HFFc6 (cell line): ENCODE measurements at regions not wholly inside any gene's neighbourhood (a gene's known extent, or its start where the extent isn't known, plus 50 kb on each side); places are given as distances from the start of the nearest gene placed in this dataset.

Experiments
- DNase-seq: peaks from one replicate; pipeline ENCODE4 v3.0.0-alpha.2; 2018
- H3K27ac Mint-ChIP-seq: 2 replicates; pipeline ENCODE4 v1.8.0; 2020; ENCODE audit warnings: mild to moderate bottlenecking, mixed read lengths
- H3K27me3 Mint-ChIP-seq: 2 replicates; pipeline ENCODE4 v1.8.0; 2021; ENCODE audit warnings: mild to moderate bottlenecking, moderate library complexity, mixed read lengths; ENCODE audit not compliant: insufficient read depth
- H3K36me3 Mint-ChIP-seq: 2 replicates; pipeline ENCODE4 v1.8.0; 2021; ENCODE audit warnings: low read depth, mixed read lengths
- H3K4me1 Mint-ChIP-seq: 2 replicates; pipeline ENCODE4 v1.8.0; 2020; ENCODE audit warnings: low read depth, mixed read lengths
- H3K4me3 Mint-ChIP-seq: 2 replicates; pipeline ENCODE4 v1.8.0; 2020; ENCODE audit warnings: mild to moderate bottlenecking, moderate library complexity, mixed read lengths
- H3K9me3 Mint-ChIP-seq: 2 replicates; pipeline ENCODE4 v1.8.0; 2020; ENCODE audit warnings: mild to moderate bottlenecking, mixed read lengths
- CTCF ChIP-seq: fragments of 200-600 bp; sonication (generic); IDR thresholded peaks from 2 replicates; pipeline ENCODE4 v1.5.0; 2021; ENCODE audit warnings: antibody characterized with exemption, mild to moderate bottlenecking

DNA sequence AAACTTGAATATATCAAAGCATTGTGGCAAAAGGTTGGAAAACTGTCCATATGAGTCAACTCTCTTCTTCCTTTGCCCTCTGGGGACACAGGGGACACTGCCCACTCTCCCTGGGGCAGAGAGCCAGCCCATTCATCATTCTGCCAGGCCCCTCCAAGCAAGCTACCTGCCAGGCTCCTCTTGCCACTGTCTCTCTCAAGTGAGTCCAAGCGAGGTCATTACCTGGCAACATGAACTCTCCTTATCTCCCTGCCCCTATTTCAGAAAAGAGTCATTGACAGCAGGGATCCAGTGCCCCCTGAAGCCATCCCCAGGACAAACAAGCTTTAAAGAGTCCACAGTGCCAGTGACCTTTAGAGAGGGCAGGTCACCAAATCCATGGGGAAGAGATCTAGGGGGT lies 312.7 kb upstream of the PPARGC1A start:
- no peak overlapping the region for H3K27ac Mint-ChIP-seq
- no peak for DNase-seq
- peaks cover 2% of the 10 kb centered on the region; the same call in 1 of the 2 replicates for H3K27me3 Mint-ChIP-seq
- no peak overlapping the region for H3K4me3 Mint-ChIP-seq
- H3K9me3 Mint-ChIP-seq, result peaks cover 13% of the 10 kb centered on the region
- no peaks in the 10 kb centered on the region for H3K4me1 Mint-ChIP-seq
- no peaks in the 10 kb centered on the region for H3K36me3 Mint-ChIP-seq
- no peak for TF ChIP-seq CTCF

- TF ChIP-seq CTCF, result no peak
- Mint-ChIP-seq H3K4me3 (no peak overlapping the region), H3K36me3 (no peaks in the 10 kb centered on the region), H3K9me3 (peaks cover 18% of the 10 kb centered on the region), H3K4me1 (no peaks in the 10 kb centered on the region), H3K27ac (no peak overlapping the region), H3K27me3 (no peaks in the 10 kb centered on the region)
- DNase-seq, result no peak
These were observed 308.1 kb upstream of the PPARGC1A start for GRCh38 chr4:24197955-24198354.

DNA sequence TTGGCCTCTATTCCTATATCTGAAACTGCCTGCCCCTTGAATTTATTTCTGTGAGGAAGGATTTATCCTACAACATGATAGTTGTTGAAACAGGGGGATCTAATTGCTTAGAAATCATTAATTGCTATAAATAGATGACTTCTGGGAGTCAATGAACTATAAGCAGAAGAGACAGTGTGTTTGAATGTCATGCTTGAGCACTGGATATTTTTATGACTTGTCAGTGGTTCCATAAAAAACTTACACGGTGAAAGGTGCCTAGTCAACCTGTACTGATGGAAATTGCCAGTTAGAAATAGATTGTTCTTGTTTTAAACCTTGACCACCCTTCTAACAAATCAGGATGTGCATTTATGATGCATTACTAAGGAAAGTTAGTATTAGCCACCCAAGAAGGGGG lies 306.9 kb upstream of the PPARGC1A start:
- Mint-ChIP-seq H3K36me3 (no peaks in the 10 kb centered on the region), H3K9me3 (peaks cover 13% of the 10 kb centered on the region), H3K4me3 (no peak overlapping the region), H3K27me3 (no peaks in the 10 kb centered on the region), H3K27ac (no peak overlapping the region), H3K4me1 (no peaks in the 10 kb centered on the region)
- no peak for DNase-seq
- TF ChIP-seq CTCF, result no peak

- no peak for TF ChIP-seq CTCF
- Mint-ChIP-seq H3K36me3 (no peaks in the 10 kb centered on the region), H3K4me3 (no peak overlapping the region), H3K27me3 (no peaks in the 10 kb centered on the region), H3K9me3 (peaks cover 13% of the 10 kb centered on the region), H3K4me1 (no peaks in the 10 kb centered on the region), H3K27ac (no peak overlapping the region)
- DNase-seq, result no peak
These were observed 306.3 kb upstream of the PPARGC1A start for GRCh38 chr4:24195991-24196736.

DNA sequence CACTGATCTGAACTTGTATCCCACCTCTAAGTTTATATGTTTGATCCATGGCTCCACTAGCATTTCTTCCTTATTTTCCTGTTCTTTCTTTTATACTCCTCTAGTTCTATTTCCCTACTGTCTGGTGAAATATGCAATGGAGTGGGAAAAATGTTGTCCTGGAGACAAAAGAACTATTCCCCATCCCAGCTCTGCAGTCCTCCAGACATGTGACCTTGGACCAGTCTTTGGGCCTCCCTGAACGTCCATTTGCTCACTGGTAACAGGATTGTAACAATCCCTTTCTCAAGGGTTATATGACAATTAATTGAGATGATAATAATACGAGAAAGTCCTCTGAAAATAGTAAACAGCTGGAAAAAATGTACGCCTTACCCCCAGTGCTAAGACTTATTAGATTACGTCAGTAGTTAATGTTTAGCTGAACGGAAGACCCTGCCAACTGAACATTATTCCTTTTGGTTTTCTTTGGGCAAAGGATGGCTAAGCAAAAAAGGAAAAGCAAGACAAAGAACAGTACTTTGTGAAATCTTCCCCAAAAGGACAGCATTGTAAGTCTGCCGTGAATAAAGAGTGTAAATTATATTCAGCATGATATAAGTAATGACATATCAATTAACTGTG lies 302.3 kb upstream of the PPARGC1A start:
- no peaks in the 10 kb centered on the region for H3K4me1 Mint-ChIP-seq
- no peak for DNase-seq
- H3K27ac Mint-ChIP-seq, result no peak overlapping the region
- H3K9me3 Mint-ChIP-seq, result peaks cover 13% of the 10 kb centered on the region
- TF ChIP-seq CTCF, result no peak
- H3K27me3 Mint-ChIP-seq, result no peaks in the 10 kb centered on the region
- no peak overlapping the region for H3K4me3 Mint-ChIP-seq
- no peaks in the 10 kb centered on the region for H3K36me3 Mint-ChIP-seq
